ENCODE measurements at regions not wholly inside any gene's neighbourhood (a gene's known extent, or its start where the extent isn't known, plus 50 kb on each side); places are given as distances from the start of the nearest gene placed in this dataset.
A peak's percentile ranks its signal among the peaks of the same experiment; 100 is the strongest.

- H3K4ac ChIP-seq (ENCODE audit: low read length) = no peak overlapping the region
- H3K14ac ChIP-seq (ENCODE audit: low read length) = no peak overlapping the region
- no peak overlapping the region for H2BK15ac ChIP-seq (ENCODE audit: low read length)
- no peak overlapping the region for H2AFZ ChIP-seq (ENCODE audit: low read length)
- no peak overlapping the region for H3K4me2 ChIP-seq (ENCODE audit: insufficient read depth, low read length, poor library complexity, severe bottlenecking)
- no peak overlapping the region for H3K18ac ChIP-seq (ENCODE audit: low read length)
- H2BK5ac ChIP-seq (ENCODE audit: low read length) = no peak overlapping the region
- H3K36me3 ChIP-seq (replicated peaks in 1 of 2; ENCODE audit: control insufficient read depth in 2 of 2, insufficient read depth in 2 of 2, low read length in 2 of 2) = no peaks in the 10 kb centered on the region
- H3K9me3 ChIP-seq (replicated peaks in 1 of 2; ENCODE audit: control insufficient read depth in 2 of 2, insufficient read depth in 1 of 2, low read depth in 1 of 2, low read length in 2 of 2) = no peaks in the 10 kb centered on the region
- H4K8ac ChIP-seq (ENCODE audit: low read depth, low read length) = no peak overlapping the region
- H3K9ac ChIP-seq (ENCODE audit: low read depth, low read length, poor library complexity) = no peak overlapping the region
- peaks cover 0 to 1% of the 10 kb centered on the region in 2 donors for H3K4me1 ChIP-seq (ENCODE audit: control insufficient read depth in 2 of 2, insufficient read depth in 1 of 2, low read depth in 1 of 2, low read length in 2 of 2)
- H2BK120ac ChIP-seq (ENCODE audit: low read depth, low read length) = no peak overlapping the region
- H2BK12ac ChIP-seq (ENCODE audit: low read length) = no peak overlapping the region
- no peak overlapping the region for H3K27ac ChIP-seq (replicated peaks; ENCODE audit: low read length)
- H3K23ac ChIP-seq (ENCODE audit: low read depth, low read length, poor library complexity) = no peak overlapping the region
- no peaks in the 10 kb centered on the region for H3K79me1 ChIP-seq (ENCODE audit: low read depth, low read length)
- H4K91ac ChIP-seq (ENCODE audit: low read depth, low read length, poor library complexity) = no peak overlapping the region
- no peaks in the 10 kb centered on the region for H3K27me3 ChIP-seq (ENCODE audit: control insufficient read depth in 3 of 3, insufficient read depth in 3 of 3, low read depth in 1 of 3, low read length in 3 of 3)
- DNase-seq (ENCODE audit: low spot score) = no peak
- WGBS, 2 donors (ENCODE audit: extremely low coverage in 2 of 2, insufficient read length in 2 of 2, insufficient replicate concordance in 1 of 2) = no CpG with 5 or more reads among the region's 1 CpG
- no peak overlapping the region for H3K4me3 ChIP-seq (ENCODE audit: low read length in 2 of 2)
- no peak overlapping the region for H2AK5ac ChIP-seq (ENCODE audit: low read depth, low read length)
Observed at GRCh38 chr2:163264341-163264740, 425.8 kb upstream of the KCNH7 start.

GRCh38 chr2:163259489-163259888 is 420.9 kb upstream of the KCNH7 start:
- H3K9me3 ChIP-seq (replicated peaks in 1 of 2; ENCODE audit: control insufficient read depth in 2 of 2, insufficient read depth in 1 of 2, low read depth in 1 of 2, low read length in 2 of 2) = no peaks in the 10 kb centered on the region
- H3K79me1 ChIP-seq (ENCODE audit: low read depth, low read length) = no peaks in the 10 kb centered on the region
- H4K8ac ChIP-seq (ENCODE audit: low read depth, low read length) = no peak overlapping the region

DNA sequence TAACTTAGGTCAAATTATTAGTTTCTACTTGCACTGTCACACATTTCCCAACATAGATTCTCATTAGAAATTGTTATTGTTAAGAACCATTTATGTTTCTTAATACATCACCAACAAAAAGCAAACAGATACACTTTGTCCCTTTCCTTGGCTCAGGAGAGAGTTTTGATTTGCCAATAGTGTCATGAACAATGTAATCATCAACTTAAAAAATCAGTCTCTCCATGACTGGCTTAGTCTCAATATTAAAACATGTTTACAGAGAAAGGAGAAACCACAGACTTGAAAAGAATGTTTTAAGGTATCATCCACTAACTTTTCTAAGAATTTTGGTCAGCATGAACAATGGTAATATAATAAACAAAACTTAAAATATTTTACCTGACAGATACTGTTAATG is 416.5 kb upstream of the KCNH7 start:
- no peak overlapping the region for H3K4me2 ChIP-seq (ENCODE audit: insufficient read depth, low read length, poor library complexity, severe bottlenecking)
- no peak for DNase-seq (ENCODE audit: low spot score)
- H4K8ac ChIP-seq (ENCODE audit: low read depth, low read length) = no peak overlapping the region
- no peak overlapping the region for H3K18ac ChIP-seq (ENCODE audit: low read length)
- no peak overlapping the region for H3K23ac ChIP-seq (ENCODE audit: low read depth, low read length, poor library complexity)
- H4K91ac ChIP-seq (ENCODE audit: low read depth, low read length, poor library complexity) = no peak overlapping the region
- no peaks in the 10 kb centered on the region for H3K27me3 ChIP-seq (ENCODE audit: control insufficient read depth in 3 of 3, insufficient read depth in 3 of 3, low read depth in 1 of 3, low read length in 3 of 3)
- no peaks in the 10 kb centered on the region for H3K36me3 ChIP-seq (replicated peaks in 1 of 2; ENCODE audit: control insufficient read depth in 2 of 2, insufficient read depth in 2 of 2, low read length in 2 of 2)
- H2BK15ac ChIP-seq (ENCODE audit: low read length) = no peak overlapping the region
- no peak overlapping the region for H2AFZ ChIP-seq (ENCODE audit: low read length)
- H2BK120ac ChIP-seq (ENCODE audit: low read depth, low read length) = no peak overlapping the region
- no peak overlapping the region for H3K9ac ChIP-seq (ENCODE audit: low read depth, low read length, poor library complexity)
- H3K4me1 ChIP-seq (ENCODE audit: control insufficient read depth in 2 of 2, insufficient read depth in 1 of 2, low read depth in 1 of 2, low read length in 2 of 2) = no peaks in the 10 kb centered on the region
- no peaks in the 10 kb centered on the region for H3K9me3 ChIP-seq (replicated peaks in 1 of 2; ENCODE audit: control insufficient read depth in 2 of 2, insufficient read depth in 1 of 2, low read depth in 1 of 2, low read length in 2 of 2)
- no peak overlapping the region for H3K27ac ChIP-seq (replicated peaks; ENCODE audit: low read length)
- no peak overlapping the region for H2BK12ac ChIP-seq (ENCODE audit: low read length)
- no peak overlapping the region for H2BK5ac ChIP-seq (ENCODE audit: low read length)
- H3K4ac ChIP-seq (ENCODE audit: low read length) = no peak overlapping the region
- no peak overlapping the region for H2AK5ac ChIP-seq (ENCODE audit: low read depth, low read length)
- H3K79me1 ChIP-seq (ENCODE audit: low read depth, low read length) = no peaks in the 10 kb centered on the region
- H3K4me3 ChIP-seq (ENCODE audit: low read length in 2 of 2) = no peak overlapping the region
- H3K14ac ChIP-seq (ENCODE audit: low read length) = no peak overlapping the region

More at GRCh38 chr2:163259489-163259888, 420.9 kb upstream of the KCNH7 start:
- Histone ChIP-seq H2BK5ac (ENCODE audit: low read length) (no peak overlapping the region), H2AK5ac (ENCODE audit: low read depth, low read length) (no peak overlapping the region), H3K4me2 (ENCODE audit: insufficient read depth, low read length, poor library complexity, severe bottlenecking) (no peak overlapping the region), H3K36me3 (replicated peaks in 1 of 2; ENCODE audit: control insufficient read depth in 2 of 2, insufficient read depth in 2 of 2, low read length in 2 of 2) (no peaks in the 10 kb centered on the region), H3K23ac (ENCODE audit: low read depth, low read length, poor library complexity) (no peak overlapping the region), H3K9ac (ENCODE audit: low read depth, low read length, poor library complexity) (no peak overlapping the region), H3K27me3 (ENCODE audit: control insufficient read depth in 3 of 3, insufficient read depth in 3 of 3, low read depth in 1 of 3, low read length in 3 of 3) (no peaks in the 10 kb centered on the region), H2BK15ac (ENCODE audit: low read length) (no peak overlapping the region), H2BK120ac (ENCODE audit: low read depth, low read length) (no peak overlapping the region), H3K18ac (ENCODE audit: low read length) (no peak overlapping the region), H4K91ac (ENCODE audit: low read depth, low read length, poor library complexity) (no peak overlapping the region), H3K4me1 (ENCODE audit: control insufficient read depth in 2 of 2, insufficient read depth in 1 of 2, low read depth in 1 of 2, low read length in 2 of 2) (peaks cover 0 to 1% of the 10 kb centered on the region in 2 donors), H3K27ac (replicated peaks; ENCODE audit: low read length) (no peak overlapping the region), H2AFZ (ENCODE audit: low read length) (no peak overlapping the region), H3K4ac (ENCODE audit: low read length) (no peak overlapping the region), H2BK12ac (ENCODE audit: low read length) (no peak overlapping the region), H3K4me3 (ENCODE audit: low read length in 2 of 2) (no peak overlapping the region), H3K14ac (ENCODE audit: low read length) (no peak overlapping the region)
- DNase-seq (ENCODE audit: low spot score) = no peak

DNA sequence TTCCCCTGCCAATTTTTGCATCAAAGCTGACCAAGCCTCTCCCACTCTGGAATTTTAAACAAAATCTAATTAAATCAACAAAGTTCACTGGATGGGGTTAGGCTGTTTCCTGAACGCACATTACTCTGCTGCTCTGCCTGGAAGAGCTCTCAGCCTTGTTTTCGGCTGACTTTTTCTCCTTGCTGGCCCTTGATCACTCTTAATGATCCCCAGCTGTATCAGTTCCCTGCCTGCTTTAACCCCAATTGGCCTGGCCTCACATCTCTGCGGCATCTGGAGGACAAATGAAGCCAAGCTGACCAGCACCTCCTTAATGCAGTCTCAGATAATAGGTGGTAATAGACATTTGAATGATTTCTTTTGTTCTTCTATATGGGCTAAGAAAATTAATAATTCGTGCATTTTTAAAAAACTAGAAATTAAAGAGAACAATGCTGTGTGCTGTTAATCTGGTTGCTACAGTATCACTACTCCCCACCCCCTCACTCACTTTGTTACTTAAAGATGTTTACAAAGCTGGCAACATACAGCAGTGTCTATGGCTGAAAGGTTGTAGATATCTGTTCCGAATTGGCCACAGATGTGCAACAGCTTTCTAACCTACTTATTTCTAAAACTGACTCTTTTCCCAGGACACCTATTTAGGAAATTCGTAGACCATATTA is 415.2 kb upstream of the KCNH7 start:
- no peaks in the 10 kb centered on the region for H3K36me3 ChIP-seq (replicated peaks in 1 of 2; ENCODE audit: control insufficient read depth in 2 of 2, insufficient read depth in 2 of 2, low read length in 2 of 2)
- no peaks in the 10 kb centered on the region for H3K9me3 ChIP-seq (replicated peaks in 1 of 2; ENCODE audit: control insufficient read depth in 2 of 2, insufficient read depth in 1 of 2, low read depth in 1 of 2, low read length in 2 of 2)
- no peak overlapping the region for H3K18ac ChIP-seq (ENCODE audit: low read length)
- no peak overlapping the region for H3K27ac ChIP-seq (replicated peaks; ENCODE audit: low read length)
- WGBS, 2 donors (ENCODE audit: extremely low coverage in 2 of 2, insufficient read length in 2 of 2, insufficient replicate concordance in 1 of 2) = no CpG with 5 or more reads among the region's 6 CpGs
- DNase-seq (ENCODE audit: low spot score) = no peak
- no peak overlapping the region for H3K4ac ChIP-seq (ENCODE audit: low read length)
- H3K79me1 ChIP-seq (ENCODE audit: low read depth, low read length) = no peaks in the 10 kb centered on the region
- no peak overlapping the region for H3K9ac ChIP-seq (ENCODE audit: low read depth, low read length, poor library complexity)
- H4K91ac ChIP-seq (ENCODE audit: low read depth, low read length, poor library complexity) = no peak overlapping the region
- H2BK5ac ChIP-seq (ENCODE audit: low read length) = no peak overlapping the region
- H3K14ac ChIP-seq (ENCODE audit: low read length) = no peak overlapping the region
- no peak overlapping the region for H3K4me2 ChIP-seq (ENCODE audit: insufficient read depth, low read length, poor library complexity, severe bottlenecking)
- no peak overlapping the region for H2BK12ac ChIP-seq (ENCODE audit: low read length)
- H2BK15ac ChIP-seq (ENCODE audit: low read length) = no peak overlapping the region
- no peak overlapping the region for H3K23ac ChIP-seq (ENCODE audit: low read depth, low read length, poor library complexity)
- no peak overlapping the region for H3K4me3 ChIP-seq (ENCODE audit: low read length in 2 of 2)
- H4K8ac ChIP-seq (ENCODE audit: low read depth, low read length) = no peak overlapping the region
- peak overlapping the region; percentile 67 for H2AFZ ChIP-seq (ENCODE audit: low read length)
- peaks cover 0 to 1% of the 10 kb centered on the region in 2 donors for H3K4me1 ChIP-seq (ENCODE audit: control insufficient read depth in 2 of 2, insufficient read depth in 1 of 2, low read depth in 1 of 2, low read length in 2 of 2)
- H2BK120ac ChIP-seq (ENCODE audit: low read depth, low read length) = no peak overlapping the region
- H3K27me3 ChIP-seq (ENCODE audit: control insufficient read depth in 3 of 3, insufficient read depth in 3 of 3, low read depth in 1 of 3, low read length in 3 of 3) = no peaks in the 10 kb centered on the region
- no peak overlapping the region for H2AK5ac ChIP-seq (ENCODE audit: low read depth, low read length)
